GM21515 (cell line): ENCODE measurements at regions not wholly inside any gene's neighbourhood (a gene's known extent, or its start where the extent isn't known, plus 50 kb on each side); places are given as distances from the start of the nearest gene placed in this dataset.

ENCODE experiments used
- ATAC-seq: cut with Tn5 transposase; IDR thresholded peaks from one replicate; pipeline ENCODE4 v1.9.1; 2021; ENCODE audit not compliant: unreplicated experiment

DNA sequence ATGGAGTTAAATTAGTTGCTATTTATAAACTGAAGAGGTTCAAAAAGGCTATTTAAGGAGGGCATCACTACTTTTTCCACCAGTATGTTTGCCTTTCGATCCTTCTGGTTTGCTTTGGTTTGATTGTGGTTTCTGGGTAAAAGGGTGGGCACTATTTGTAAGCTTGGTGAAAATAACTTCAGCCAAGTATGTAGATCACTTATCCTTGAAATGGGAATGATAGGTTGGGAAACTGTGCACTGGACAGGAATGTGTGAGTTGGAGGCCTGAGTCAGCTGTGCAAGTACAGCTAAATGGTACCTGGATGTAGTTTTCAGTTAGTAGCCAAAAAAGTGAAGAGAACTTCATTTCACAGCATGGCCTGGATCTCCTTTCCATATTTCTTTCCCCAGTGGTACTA, 466.2 kb downstream of the ENC1 start:
- no peak for ATAC-seq

DNA sequence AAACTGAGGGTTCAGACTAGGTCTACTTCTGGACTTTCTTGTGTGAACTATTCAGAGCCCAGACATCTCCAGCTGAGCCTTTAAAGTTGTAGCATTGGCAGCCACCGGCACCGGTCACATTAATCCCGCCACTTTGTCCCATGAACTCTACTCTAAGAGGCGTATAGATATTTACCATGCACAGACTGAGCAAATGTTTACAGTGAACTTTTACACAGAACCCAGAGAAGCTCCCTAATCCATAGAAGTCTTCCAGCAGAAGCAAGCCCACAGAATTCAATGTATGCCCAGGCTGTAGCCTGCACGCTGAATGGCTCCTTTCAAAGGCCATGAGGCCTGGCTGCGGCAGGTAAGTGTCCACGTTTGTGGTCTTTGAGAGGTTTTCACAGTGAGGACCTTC, 466.9 kb downstream of the ENC1 start:
- no peak for ATAC-seq

DNA sequence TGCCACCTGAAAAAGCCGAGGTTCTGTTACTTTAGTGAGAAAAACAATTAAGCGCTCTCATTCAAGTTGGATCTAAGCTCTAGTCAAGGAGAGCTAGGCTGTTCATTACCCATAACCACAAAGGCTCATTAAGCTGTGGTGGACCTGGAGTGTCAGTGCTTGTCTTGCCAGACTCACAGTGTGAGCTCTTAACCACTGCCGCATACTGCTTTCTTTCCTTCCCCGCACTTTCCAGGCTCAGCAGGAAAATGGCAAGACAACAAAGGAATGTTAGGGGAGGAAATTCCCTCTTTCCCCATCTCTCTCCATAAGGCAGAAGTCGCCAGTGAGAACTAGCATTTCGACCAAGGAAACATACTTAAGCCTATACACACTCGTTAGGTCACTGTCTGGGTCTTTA, 467.3 kb downstream of the ENC1 start:
- ATAC-seq, result no peak

DNA sequence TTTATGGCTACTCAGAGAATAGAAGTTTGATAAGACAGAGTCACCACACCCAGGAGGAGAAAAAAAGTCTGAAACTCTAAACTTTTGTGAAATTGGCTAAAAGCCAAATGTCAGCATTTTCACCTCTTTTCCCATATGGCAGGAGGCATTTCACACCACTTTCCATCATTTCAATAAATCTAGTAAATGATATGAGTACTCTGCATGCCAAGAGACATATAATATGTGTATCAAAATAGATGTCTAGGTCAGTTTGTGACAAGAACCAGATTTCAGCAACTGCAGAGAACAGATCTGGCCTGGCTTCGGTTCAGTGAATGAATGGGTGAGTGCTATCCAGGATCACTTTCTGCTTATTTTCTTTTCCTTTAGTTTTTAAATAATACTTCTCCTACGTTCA, 470.8 kb downstream of the ENC1 start:
- ATAC-seq, result no peak

DNA sequence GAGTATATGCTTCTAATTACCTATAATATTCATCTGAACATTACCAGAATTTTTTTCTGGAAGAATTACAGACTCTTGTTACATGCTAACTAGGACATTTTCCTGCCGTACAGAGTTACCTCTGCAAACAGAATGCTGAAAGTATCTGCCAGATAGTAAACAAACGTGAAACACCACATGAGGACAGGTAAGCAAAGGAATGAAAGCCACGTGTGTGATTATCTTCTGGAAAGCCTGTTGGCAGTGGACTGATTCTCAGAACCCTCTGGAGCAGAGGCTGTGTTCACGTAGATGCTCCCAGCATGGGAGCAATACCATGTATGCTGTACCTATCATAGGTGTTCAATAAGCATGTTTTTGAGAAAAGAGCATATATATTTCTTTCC, 472.6 kb downstream of the ENC1 start:
- no peak for ATAC-seq

DNA sequence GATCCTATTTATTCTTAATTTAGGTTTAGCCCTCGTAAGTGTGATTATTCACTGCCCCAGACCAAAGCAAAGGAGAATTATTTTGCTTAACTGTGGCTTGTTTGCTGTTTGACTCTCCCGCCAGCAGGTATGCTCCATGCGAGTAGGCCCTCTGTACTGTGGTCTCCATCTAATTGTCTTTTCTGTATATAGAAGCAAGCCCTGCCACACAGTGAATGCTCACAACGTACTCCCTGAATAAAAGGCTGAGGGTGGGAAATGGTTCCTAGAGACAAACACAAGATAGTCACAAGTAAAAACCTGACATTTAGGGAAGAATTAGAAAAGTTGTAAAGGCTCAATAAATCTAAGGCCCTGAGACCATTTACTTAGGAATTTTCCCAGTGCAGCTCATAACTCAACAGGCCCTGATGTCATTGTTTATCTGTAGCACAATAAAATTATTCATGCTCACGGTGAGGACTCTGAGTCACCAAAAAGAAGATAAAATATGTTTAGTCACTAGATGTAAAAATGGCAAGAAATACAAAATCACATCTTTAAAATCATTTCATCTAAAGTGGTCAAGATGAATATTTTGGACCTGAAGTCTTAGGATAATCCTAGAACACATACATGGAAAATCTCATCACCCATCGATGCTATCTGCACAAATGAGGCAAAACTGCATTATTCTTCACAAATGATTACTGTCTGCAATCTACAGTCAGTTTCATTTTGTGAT, 473.2 kb downstream of the ENC1 start:
- ATAC-seq, result no peak

DNA sequence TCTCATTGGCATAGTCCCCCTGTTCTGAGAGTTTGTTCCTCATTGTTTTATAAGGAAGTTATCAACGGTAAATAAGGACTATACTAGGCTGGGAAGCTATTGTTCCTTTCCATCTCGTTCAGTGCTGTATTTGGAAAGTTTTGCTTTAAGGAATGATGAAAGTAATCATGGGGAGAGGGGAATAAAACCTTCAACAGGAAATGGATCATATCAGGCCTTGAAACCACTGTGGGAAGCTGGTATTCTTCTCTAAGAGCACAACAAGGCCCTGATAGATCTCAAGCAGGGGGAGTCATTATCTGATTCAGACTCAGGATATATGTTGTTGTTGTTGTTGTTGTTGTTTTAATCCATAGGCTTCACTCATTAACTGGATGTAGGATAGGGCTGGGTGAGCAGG, 474.5 kb downstream of the ENC1 start:
- no peak for ATAC-seq

DNA sequence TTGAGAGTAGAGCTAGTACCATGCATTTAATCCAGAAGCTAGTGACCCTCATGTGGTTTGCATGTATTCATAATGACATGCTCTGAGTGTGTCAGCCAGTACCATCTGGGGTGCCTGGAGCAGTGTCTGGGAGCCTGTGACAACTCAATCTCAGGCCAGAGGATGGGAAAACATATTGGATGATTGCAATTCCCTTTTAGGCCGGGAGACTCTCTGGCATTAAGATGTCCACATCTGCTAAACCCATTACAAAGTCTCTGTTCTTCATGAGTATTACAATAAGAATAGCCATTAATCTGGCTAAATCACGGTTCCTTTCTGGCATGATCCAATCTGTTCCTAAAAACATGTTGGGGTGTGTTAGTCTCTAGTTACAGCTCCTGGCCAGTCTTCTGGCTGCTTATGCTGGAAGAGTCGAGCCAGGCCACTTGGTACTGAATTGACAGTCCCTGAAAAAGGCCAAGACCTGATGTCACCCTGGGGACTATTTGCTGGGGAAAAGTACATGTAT, 475.7 kb downstream of the ENC1 start:
- no peak for ATAC-seq

DNA sequence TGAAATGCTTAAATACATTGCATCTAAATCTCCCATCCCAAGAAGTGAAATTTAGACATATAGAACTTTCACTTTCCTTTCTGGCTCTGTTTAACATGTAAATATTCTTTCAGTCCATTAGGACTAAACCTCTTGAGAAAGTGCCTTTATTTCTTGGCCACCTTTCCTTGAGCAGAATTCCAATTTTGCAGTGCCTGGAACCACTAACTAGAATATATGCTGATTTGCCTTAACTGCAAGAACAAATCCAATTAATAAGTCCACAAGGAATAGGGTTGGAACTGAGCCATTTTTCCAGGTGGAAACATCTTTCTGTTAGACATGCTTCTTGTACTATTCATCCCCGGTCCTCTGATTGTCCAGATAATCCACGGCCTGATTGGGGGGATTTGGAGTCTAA, 478.0 kb downstream of the ENC1 start:
- ATAC-seq, result no peak

DNA sequence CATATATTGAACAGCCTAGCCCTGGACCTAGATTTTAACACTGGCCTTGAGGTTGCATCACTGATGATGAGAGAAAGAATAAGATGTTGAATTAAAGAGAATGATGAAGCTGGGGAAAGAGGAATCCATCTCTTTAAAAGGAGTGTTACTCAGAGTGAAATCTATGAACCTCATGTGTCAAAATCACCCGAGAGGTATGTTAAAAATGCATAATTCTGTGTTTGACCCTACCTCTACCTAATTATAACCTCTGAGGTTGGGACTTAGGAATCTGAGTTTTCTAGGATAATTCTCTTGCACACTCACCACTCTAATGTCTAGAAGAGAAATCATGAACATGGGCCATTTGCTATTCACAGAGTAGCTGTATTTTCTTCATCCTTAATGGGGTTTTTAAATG, 479.4 kb downstream of the ENC1 start:
- ATAC-seq, result no peak

DNA sequence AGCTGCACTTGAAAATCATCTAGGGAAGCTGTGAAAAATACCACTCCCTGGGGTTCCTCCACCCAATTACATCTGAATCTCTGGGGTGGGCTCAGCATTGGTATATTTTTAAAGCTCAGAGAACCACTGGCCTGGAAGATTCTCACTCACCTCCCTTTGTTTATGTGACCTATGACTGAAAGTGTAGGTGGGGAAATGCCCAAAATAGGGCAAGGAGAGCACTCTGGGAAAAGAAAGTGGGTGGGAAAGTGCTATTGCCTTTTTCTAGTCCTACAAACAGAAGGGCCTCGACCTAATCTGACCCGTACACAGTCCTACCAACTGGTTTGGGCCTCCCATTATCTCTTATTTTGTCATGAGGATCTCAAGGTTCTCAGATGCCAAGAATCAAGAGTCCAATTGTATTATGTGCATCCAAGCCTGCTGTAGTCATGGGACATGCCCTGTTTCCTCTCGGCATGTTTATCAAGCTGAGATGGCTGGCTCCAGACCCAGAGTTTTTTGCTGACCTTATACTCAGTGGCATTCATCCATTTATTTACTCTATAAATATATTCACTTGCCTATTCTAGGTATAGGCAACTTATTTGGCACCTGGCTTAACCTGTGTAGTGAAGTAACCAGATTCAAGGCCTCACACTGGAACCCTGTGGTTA, 483.7 kb downstream of the ENC1 start:
- ATAC-seq, result no peak

DNA sequence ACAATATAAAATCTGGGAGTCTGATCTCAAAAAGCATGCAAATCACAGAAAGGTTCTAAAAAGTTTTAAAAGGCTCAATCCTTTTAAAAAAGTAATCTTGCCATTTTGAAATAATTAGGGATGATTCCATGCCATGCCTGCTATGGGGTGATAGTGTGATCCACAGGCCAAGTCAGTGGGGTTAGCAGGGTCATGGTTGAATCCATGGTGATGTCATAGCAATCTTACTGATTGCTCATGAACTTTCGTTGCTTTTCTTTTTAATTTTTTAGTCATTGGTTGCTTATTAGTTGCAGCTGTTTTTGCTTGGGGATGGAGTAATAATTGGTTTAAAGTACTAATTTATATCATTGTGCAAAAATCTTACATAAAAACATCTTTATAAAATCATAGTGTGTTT, 485.0 kb downstream of the ENC1 start:
- no peak for ATAC-seq

DNA sequence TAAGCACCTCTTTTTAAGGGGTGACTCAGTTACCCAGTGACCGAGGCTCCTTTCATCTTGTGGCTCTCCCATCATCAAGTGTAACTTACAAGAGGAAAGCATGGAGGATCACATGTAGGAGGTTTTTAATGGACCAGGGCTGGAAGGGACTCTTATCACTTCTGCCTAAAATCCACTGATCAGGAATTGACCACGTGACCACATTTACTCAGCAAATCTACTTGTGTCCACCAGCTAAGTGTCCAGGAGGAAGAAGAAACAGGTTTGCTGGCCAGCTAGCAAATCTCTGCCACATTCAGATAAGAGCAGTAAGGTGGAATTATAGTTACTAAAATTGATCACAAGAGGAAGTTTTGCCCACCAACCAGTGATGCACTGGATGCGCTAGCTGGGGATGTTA, 486.0 kb downstream of the ENC1 start:
- ATAC-seq, result no peak

DNA sequence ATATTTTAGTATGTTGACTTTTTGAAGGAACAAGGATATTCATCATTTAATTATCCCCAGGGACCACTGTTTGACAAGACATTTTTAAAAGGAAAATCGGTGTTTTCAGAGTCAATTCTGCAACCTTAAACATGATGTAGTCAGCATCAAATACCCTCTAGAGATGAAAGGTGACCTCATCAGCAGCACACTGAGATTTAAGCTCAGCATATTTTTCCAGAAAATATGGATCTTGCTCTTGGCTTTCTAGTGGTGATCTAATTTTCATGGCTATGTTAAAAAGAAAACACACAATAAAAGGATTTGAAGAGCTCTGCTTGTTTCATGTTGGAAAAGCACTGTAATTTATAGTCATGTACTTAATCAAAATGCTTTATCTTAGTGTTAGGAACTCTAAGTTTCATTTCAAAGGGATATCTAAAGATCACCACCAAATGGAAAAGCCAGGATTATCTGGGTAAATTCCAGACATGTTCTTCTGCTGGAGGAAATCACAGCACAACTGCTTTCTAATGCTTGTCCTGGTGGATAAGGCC, 487.2 kb downstream of the ENC1 start:
- ATAC-seq, result no peak

DNA sequence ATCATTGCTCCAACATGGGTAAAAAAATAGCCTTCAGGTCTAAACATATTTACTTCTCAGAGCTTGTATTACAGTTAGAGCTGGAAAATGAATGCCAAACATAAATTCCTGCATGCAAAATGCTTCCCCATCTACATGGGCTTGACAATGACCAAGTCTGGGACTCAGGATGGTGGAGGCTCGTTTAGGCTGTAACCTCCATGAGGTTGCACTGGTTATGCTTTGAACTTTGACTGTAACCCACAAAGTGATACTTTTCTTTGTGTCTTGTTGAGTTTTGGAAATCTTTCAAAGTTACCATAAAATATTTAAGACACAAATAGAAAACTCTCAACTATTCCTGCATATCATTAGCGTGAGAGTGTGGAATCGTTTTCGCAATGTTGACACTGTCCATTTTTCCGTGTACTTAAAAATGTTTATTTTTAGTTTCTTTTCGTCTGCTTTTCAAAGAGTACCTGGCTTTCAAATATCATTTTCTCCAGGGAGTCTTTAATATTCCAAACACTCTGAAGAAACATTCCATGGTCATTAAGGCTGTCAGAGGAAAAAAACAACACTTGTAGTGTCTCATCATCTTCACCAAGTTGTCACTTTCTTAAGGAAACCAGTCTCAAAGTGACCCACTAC, 487.8 kb downstream of the ENC1 start:
- no peak for ATAC-seq

DNA sequence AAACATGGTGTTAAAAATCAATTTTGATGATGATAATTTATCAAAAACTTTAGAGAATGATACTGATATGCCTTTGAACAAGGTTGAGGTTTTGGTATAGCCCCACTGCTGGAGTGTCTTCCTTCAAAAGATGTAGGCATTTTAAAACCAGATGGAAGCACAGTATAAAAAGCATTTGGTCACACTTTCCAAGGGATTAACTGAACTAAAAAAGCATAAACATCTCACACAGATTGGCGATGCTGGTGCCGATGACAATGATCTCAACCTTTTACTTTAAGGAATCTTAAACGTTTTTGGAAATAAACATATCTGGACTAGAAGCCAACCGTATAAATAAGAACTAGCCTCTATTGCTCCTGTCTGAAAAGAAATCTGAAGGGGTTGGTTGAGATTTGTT, 488.4 kb downstream of the ENC1 start:
- ATAC-seq, result no peak

DNA sequence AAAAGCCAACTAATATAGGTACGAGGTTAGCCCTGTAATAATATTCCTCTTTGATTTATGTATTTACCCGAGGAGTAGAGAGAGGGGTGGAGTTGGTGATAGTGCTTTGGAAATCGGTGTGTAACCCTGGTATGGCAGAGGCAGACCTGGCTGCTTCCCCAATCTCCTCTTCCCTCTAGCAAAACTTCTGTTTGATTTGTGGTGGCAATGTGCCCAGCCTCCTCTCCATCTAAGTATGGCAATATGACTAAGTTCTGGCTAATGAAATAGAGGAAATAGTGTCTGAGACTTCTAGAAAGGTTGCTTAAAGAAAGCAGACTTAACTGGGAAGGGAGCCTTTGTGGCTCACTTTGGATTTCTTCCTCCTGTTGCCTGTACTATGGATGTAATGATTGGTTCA, 491.1 kb downstream of the ENC1 start:
- ATAC-seq, result no peak

DNA sequence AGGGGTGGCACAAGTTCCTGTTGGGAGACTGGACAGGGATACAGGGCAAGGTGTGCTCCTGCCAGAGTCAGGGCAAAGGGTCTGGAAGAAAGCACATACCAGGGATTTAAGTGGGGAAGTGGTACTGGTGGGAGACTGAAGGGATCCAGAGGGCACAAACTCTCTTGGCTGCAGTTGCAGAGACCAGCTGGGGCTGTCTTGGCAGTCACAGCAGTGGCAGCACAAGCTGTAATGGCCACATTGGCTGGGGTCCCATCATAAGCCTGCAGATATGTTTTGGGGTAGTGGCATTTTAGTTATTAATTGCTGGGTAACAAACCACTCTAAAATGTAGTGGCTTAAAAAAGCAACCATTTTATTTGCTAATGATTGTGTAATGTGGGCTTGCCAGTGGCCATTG, 492.2 kb downstream of the ENC1 start:
- no peak for ATAC-seq

DNA sequence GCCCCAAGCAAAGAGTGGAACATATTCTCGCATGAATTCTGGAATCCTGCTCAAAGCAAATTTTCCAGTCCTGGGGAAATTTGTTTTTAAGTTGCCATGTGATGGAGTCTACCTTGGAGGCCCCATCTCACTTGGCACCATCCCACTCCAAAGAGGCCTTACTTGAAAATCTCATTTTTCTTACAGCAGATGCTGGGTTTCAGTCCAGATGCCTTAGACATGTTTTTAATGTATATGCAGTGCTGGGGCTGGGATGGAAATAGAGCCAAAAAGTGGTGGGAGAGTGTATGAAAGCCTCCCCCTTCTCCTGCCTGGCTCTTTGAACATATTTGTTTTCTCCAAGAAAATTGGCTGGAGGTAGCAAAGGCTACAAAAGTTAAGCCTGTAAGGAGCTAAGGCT, 493.7 kb downstream of the ENC1 start:
- ATAC-seq, result no peak

DNA sequence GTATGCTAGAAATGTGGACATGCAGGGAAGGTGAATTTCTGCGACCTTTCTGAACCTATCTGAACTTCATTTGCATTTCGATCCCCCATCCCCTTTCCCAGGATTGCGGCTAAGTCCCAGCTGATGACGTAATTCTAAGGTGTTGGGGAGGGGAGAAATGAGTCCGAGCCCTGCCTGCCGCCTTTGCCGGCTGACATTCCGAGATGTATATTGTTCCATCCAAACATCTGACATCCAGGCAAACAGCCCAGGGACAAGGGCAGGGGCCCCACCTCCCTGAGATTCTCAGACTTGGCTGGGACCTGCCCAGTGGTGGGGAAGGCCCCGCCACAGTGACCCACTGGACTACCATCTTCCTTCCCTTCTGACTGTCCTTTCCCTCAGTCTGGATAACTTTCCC, 494.6 kb downstream of the ENC1 start:
- ATAC-seq, result no peak

DNA sequence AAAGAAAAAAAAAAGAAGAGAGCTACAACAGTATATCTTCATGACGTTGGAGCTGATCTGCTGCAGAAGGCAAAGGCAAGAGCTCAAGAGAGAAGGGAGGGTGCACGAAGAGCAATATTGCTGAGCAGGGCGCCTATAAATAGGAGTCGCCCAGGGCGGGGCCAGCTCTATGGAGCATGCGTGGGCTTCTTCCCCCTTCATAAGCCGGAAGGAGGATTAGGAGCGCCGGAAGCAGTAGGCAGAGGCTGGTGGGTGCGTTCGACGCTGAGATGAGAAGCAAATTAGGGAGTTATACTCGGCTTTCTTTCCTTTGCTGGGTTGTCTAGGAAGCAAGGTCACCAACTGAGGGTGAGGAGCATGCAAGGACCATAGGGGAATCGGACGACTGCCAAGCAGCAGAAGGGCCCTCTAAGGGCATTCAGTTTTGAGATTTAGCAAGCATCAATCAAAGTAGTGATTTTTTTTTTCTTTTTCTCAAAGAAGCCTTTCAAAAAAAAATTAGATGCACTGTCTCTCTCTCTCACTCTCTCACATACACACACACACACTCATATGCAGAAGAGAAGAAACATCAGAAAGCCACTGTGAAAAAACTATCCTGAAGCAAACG, 496.7 kb downstream of the ENC1 start:
- ATAC-seq, result no peak

DNA sequence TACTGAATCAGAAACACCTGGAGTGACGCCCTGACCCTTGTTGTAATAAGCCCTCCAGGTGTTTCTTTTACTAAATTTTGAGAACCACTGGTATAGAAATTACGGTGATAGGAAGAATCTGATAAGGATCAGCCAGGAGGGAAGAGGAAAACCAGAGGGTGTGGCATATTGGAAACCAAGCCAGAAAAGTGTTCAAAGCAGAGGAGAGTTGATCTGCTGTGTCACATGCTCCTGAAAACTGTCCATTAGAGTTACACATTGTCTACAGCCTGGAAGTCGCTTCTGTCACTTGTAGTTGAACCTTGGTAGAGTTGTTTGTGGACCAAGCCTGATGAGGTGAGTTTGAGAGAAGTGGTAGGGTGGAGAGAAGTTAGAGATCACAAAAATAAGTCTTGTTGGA, 497.4 kb downstream of the ENC1 start:
- ATAC-seq, result no peak
